Islet precursor cell (in vitro differentiated cells): ENCODE measurements at regions not wholly inside any gene's neighbourhood (a gene's known extent, or its start where the extent isn't known, plus 50 kb on each side); places are given as distances from the start of the nearest gene placed in this dataset.
A peak's percentile ranks its signal among the peaks of the same experiment; 100 is the strongest.
"Not testable (repeated sequence)": the region's sequence is repeated elsewhere in the genome, so short reads cannot be mapped to it uniquely, and the experiment has no call there.

Experiments
- DNase-seq: peaks from one replicate; pipeline ENCODE4 v3.0.0-alpha.2; 2018

DNA sequence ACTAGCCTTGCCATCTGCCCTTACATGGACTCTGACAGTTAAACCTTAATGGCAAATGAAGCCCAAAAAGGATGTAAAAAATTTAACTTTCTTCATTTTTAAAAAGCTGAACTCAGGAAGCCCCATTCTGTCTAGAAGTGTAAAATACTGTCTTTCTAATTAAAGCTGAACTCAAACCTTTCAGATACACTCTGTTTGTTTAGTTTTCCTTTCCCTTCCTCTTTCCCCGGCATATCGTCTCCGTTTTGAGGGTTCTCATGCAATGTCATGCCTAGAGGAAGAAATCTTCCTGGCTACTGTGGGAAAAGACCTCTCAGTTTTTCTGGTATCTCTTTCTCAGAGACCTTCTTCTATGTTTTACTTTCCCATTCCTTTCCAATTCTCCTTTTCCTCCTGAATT is 841.5 kb downstream of the DTWD2 start:
- no peak for DNase-seq

DNA sequence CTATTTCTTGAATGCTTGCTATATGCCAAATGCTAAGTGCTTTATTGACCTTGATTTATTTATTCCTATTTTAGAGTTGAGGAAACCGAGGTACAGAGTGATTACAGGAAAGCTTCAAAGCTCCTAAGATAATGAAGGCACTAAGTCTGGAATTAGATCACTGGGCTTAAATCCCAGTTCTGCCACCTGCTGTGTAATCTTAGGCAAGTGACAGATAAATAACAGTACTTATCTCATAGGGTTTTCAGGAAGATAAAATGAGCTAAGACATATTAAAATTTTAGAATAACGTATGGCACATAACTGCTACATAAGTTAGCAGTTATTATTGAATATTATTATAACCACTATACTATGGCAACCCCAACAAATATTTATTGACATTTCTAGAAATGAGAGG is 843.8 kb downstream of the DTWD2 start:
- DNase-seq = no peak

DNA sequence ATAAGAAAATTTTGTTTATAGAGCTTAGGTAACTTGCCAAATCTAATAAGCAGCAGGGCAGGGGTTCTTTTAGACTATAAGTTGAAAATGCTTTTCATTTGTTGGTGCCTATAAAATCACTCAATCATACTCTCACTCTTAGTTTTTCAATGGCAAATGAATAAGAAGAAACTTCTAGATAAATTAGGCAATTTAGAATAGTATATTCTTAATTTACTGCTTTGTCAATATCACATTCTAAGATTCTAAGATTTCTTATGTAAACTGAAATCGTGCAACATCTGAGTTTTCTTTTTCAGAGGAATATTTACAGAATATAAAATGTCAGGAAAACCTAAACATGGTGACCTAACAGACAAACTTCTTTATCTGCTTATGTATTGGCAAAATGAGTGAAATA is 849.0 kb downstream of the DTWD2 start:
- no peak for DNase-seq

DNA sequence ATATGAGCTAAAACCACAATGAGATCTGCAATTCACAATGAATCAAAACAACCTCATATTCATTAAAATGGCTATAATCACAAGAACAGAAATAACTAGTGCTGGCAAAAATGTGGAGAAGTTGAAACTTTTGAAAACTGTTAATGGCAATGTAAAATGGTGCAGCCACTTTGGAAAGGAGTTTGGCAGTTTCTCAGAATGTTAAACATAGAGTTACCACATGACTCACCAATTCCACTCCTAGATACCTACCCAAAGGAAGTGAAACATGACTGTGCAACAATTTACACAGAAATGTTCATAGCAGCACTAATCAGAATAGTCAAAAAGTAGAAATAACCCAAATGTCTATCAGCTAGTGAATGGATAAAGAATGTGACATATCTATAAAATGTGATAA is 862.2 kb downstream of the DTWD2 start:
- no peak for DNase-seq

DNA sequence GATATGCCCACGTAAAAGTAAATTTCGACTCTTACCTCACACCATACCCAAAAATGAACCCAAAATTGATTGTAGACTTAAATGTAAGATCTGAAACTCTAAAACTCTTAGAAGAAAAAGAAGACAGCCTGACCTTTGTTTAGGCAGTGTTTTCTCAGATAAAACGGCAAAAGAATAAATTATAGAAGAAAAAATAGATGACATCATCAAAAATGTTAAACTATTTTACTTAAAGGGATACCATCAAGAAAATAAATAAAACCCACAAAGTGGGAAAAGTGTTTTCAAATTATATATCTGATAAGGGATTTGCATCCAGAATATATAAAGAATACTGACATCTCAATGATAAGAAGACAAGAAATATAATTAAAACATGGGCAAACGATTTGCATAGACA is 862.7 kb downstream of the DTWD2 start:
- DNase-seq = no peak

DNA sequence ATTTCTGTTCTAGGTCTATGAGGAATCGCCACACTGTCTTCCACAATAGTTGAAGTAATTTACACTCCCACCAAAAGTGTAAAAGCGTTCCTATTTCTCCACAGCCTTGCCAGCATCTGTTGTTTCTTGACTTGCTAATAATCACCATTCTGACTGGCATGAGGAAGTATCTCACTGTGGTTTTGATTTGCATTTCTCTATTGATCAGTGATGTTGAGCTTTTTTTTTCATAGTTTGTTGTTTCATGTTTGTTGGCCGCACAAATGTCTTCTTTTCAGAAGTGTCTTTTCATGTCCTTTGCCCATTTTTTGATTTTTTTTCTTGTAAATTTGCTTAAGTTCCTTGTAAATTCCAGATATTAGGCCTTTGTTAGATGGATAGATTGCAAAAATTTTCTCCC is 867.1 kb downstream of the DTWD2 start:
- DNase-seq = no peak

DNA sequence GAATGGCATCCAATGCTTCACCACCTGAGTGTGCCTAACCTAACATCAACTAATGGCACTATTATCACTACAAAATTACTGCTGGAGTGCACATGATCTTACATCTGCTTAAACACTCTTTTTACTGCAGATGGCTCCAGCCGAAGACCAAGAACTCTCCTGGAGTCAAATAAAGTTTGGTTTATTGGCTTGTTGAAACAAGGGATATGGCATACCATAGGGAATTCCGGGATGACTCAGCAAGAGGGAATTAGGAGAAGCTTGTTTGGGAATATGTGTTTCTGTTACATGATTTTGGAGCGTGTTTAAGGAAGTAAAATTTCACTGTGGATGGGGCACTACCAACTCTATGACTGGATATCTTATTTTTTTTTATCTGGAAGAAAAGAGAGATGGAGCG is 872.6 kb downstream of the DTWD2 start:
- peak; percentile 76 for DNase-seq

DNA sequence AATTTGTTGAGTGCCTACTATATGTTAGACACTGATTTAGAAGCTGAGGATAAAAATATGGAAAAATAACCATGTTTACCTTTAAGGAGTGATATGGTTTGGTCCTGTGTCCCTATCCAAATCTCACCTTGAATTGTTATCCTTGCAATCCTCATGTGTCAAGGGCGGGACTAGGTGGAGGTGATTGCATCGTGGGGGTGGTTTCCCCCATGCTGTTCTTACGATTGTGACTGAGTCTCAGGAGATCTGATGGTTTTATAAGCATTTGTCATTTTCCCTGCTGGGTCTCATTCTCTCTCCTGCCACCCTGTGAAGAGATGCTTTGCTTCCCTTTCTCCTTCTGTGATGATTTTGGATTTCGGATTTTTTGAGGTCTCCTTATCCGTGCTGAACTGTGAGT is 876.4 kb downstream of the DTWD2 start:
- no peak for DNase-seq

DNA sequence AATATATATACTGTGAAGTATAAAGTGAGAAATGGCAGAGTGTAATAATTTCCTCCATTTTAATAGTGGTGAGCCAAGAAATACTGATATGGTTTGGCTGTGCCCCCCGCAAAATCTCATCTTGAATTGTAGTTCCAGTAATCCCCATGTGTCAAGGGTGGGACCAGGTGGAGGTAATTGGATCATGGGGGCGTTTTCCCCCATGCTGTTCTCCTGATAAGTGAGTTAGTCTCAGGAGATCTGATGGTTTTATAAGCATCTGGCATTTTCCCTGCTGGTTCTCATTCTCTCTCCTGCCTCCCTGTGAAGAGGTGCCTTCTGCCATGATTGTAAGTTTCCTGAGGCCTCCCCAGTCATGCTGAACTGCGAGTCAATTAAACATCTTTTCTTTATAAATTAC is 881.1 kb downstream of the DTWD2 start:
- not testable (repeated sequence) for DNase-seq

DNA sequence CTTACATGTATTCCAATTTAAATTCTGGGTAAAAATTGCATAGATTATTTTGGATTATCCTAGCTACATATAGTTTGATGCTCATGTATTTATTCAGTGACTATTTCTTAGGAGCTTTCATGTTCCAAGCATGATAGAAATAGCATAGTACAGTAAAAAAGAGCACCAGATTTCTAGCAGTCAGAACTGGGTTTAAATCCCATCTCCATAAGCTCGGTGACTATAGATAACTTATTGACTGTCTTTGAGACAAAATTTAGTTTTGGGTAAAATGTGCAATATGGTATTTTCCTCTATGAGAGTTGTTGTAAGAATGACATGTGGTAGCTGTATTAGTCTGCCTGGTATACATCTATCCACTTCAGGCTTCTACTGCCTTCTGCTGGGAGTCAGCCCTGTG is 889.6 kb downstream of the DTWD2 start:
- no peak for DNase-seq

DNA sequence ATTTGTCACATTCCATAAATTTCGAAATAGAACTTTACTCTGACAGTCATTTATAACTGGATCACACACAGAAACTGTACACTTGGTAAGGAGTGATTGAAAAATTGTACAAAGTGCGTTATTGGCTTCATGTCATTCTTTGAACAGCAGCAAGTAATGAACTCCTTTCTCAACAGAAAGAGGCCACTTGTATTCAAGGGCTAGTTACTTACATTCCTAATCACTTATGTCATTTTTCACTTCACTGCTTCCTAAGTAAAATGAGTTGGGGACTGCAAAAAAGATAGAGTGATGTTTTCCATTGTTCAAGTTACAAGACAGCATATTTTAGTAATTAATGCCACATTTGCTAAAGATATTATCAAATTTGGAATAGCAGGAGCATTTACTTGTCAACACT is 893.2 kb downstream of the DTWD2 start:
- DNase-seq = no peak

DNA sequence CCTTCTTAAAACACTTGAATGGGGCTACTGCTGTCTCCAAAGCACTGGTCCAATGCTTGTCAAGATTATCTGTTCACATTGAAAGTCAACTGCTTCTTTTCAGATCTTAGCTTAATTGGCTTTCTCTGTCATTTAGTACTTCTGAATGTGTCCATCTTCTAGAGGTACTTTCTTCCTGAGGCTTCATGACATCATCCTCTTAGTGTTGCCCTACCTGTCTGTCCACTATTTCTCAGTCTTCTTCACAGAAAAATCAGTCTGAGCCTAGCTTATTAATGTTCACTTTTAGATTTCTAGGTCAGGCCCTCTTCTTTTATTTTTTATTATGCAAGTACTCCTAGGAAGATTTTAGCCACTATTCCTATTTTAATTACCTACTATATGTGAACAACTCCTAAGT is 899.9 kb downstream of the DTWD2 start:
- DNase-seq = no peak

DNA sequence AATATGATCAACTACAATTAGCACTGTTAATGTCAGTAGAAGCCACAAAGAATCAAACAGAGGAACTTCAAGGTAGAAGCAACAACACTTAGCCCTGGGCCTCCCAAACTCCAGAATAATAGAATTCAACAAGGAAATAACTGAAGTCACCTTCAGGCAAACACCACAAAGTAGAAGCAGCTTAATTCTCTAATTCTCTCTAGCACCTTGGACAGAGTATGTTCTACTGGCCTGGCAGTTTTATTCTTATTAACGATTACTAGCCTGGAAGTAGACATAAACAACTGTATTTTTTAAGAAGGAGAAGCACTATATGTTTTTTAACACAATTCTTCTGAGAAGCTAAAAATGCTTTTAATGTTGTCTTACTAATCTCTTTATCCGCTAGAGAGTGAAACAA is 911.9 kb downstream of the DTWD2 start:
- DNase-seq = no peak

DNA sequence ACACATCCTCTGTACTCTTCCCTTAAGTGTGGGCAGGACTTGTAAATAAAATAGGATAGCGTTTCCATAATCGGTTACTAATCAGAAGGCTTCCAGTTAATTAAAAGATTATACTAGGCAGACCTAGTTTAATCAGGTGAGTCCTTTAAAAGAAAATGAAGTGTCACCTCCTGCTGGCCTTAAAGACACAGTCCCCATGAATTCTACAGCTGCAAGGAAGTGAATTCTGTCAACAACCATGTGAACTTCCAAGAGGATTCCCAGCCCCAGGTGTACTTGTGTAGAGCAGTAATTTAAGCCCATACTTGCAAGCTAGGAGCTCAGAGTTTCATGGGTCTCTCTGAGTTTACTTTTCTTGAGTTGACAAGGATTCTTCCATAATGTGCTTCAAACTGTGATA is 918.3 kb downstream of the DTWD2 start:
- DNase-seq = no peak

DNA sequence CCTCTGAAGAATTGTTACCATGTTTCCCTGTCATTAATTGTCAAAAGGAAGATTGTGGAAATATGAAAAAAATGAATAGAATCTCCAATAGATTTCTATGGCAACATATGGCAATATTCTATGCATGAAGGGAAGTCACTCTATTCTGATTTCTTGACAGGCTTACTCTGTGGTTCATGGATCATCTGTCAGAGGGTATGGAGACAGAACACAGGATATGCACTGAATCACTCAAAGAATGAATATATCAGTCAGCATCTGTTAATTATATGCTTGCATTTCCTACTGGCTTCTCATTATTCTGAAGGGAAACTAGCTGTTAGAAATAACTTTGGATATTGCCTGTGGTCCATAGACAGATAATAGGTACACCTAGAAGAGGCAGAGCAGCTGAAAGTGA is 918.9 kb downstream of the DTWD2 start:
- DNase-seq = no peak

DNA sequence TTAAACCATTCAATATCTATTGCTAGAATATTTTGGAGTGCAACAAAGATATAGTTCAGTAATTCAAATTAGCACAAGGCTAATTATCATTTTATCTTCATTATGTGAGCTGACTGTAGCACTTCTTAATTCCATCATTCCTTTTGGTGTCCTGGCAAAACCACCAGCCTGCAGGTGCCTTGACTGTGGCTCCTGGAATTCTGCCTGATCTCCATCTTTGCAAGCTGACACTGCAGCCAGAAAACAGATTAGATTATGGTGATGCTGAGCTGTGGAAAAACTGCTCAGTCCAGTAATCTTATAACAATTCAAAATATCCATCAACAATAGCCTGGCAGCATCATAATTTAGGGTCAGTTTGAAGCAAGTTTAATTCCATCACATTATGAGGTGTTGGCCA is 919.5 kb downstream of the DTWD2 start:
- no peak for DNase-seq

DNA sequence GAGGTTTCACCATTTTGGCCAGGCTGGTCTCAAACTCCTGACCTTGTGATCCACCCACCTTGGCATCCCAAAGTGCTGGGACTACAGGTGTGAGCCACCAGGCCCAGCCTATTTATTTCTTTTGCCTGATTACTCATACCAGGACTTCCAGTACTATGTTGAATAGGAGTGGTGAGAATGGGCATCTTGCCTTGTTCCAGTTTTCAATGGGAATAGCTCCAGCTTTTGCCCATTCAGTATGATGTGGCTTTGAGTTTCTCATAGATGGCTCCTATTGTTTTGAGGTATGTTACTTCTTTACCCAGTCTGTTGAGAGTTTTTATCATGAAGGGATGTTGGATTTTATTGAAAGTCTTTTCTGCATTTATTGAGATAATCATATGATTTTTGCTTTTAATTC is 924.5 kb downstream of the DTWD2 start:
- not testable (repeated sequence) for DNase-seq

DNA sequence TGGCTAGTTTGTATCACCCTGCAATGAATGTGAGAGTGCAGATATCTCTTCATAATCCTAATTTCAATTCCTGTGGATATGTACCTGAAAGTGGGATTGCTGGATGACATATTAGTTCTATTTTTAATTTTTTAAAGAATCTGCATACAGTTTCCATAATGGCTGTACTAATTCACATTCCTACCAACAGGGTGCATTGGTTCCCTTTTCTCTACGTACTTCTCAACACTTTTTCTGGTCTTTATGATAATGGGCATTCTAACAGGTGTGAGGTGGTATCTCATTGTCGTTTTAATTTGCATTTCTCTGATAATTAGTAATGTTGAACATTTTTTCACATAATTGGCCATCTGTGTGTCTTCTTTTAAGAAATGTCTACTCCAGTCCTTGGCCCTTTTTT is 927.5 kb downstream of the DTWD2 start:
- no peak for DNase-seq

DNA sequence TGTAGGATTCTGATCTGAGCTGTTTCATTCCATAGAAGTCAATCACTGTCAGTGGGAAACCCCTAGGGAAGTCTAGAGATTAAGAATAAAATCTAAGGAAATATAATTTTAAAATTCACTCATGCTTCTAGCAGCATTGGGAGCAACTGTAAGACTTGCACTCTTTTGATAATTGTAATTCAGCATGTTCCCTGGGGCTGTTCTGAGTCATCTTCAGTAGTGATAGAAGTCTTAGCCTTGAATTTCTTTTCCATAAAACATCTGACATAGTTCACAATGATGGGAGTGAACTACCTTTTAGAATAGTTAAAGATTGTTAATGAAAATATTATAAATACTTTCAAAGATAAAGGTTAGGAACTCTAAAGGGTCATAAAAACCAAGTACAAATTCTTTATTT is 935.8 kb downstream of the DTWD2 start:
- DNase-seq = no peak

DNA sequence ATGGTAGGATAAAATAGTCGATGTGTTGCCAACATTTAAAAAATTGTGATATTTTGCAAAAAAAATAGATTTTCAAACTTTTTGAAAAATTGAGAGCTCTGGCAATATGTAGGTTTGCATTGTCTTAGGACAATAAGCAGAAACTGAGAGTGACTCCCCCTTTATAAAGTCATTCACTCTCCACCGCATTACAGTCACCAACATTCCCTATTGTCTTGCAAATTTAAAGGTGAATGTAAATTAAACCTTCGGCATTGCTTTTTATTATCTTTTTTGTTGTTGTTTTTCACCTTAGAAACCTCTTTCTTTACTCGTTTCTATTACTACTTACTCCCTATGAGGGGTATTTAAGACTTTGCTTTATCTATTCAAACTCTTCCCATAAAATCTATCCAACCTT is 944.2 kb downstream of the DTWD2 start:
- no peak for DNase-seq

DNA sequence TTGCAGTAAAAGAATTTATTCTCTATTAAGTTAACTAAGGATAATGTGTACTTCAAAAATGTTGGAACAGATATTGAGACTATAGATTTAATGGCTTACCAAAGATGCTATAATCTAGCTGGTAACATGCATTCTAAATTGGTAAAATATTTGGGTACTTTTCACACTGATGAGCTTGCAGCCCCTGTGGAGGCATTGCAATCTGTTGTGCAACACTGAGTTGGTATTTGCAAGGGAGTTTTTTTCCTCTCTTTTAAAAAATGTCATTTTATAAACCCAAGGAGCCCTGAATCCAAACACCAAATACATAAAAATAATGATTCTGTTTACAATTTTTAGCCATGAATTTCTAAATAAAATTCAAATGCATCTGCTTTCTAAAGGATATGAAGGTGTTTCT is 944.8 kb downstream of the DTWD2 start:
- DNase-seq = no peak

DNA sequence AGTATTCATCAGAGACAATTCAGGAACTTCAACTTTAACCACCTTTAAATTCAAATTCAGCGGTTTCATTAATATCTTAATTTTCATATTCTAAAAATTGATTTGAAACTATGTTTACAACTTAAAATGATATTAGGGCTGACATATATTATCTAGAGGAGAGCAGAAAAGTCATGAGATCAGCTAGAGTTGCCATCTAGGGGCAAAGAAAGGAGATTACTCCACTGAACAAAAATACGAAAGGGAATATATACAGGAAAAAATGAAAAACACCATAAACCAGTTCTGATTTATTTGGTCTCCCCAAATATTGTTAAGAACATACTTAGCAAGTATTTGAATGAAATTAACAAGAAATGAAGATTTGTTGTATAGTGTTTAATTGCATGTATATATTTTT is 946.3 kb downstream of the DTWD2 start:
- DNase-seq = no peak

DNA sequence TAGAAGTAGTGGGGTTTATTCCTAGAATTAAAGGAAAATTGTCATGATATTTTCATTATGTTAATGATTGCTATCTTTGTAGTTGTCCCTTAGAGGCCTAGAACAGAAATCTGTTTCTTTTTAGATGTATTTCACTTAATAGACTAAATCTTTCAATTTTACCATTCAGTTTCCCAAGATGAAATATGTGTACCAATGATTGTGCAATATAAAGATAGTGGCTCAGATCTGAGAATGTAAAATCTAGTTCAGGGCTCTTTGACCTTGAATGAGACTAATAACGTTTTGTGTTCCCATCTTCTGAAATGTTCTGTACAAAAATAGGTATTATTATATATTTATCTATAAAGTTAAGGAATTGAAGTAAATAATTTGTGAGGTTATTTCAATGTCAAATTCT is 947.9 kb downstream of the DTWD2 start:
- DNase-seq = no peak

DNA sequence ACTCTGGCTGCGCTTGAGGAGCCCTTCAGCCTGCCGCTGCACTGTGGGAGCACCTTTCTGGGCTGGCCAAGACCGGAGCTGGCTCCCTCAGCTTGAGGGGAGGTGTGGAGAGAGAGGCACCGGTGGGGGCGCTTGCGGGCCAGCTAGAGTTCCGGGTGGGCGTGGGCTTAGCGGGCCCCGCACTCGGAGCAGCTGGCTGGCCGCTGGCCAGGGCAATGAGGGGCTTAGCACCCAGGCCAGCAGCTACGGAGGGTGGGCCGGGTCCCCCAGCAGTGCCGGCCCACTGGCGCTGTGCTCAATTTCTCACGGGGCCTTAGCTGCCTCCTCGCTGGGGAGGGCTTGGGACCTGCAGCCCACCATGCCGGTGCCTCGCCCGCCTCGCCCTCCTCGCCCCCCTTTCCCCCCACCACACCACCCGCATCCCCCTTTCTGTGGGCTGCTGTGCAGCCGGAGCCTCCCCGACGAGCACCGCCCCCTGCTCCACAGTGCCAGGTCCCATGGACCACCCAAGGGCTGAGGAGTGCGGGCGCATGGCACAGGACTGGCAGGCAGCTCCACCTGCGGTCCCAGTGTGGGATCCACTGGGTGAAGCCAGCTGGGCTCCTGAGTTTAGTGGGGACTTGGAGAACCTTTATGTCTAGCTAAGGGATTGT is 954.5 kb downstream of the DTWD2 start:
- no peak for DNase-seq

DNA sequence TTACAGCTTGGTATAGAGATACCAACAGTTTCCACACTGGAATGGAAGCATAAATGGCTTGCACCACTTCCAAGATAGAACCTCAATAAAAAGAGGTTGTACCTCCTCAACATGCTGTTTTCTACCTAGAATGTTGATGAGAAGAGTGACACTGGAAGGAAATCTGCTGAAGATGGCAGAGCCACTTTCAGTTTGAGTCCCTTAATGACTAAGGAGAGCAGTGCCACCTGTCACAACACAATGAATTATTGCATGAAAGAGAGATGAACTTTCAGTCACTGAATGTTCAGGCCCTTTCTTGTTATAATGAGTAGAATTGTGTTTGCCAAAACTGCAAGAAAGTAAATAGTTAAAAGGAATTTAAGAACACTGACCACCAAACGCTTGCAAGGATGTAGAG is 958.5 kb downstream of the DTWD2 start:
- DNase-seq = no peak

DNA sequence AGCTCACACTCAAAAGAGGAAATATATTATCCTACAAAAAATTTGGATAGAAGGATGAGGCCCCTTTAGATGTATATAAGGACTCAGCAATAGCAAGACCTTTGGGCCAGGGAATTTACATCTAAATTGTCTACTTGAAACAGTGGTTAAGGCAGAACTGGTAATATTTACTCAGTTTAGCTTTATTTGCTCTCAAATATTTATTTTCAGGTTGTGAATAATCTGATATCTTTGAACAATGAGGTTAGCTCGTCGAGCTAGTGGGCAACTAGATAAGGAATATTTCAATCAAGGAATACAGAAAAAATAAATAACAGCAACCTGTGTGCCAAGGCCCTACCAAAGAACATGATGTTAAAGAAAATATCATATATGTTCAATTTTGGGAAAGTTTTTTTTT is 966.3 kb downstream of the DTWD2 start:
- no peak for DNase-seq
